ENCODE measurements at regions not wholly inside any gene's neighbourhood (a gene's known extent, or its start where the extent isn't known, plus 50 kb on each side); places are given as distances from the start of the nearest gene placed in this dataset.

DNA sequence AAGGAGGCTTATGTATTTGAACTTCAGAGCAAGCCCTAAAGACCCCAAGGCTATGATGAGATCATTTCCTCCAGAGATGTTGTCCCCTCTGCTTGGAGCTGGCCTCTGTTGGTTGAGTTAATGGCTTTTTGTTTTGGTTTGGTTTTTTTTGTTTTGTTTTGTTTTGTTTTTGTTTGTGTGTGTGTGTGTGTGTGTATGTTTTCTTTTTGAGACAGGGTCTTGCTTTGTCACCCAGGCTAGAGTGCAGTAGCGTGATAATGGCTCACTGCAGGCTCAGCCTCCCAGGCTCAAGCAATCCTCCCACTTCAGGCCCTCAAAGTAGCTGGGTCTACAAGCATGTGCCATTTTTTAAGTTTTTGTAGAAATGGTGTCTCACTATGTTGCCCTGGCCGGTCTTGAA, 1076.2 kb downstream of the UQCRFS1 start:
- TF ChIP-seq, protein P1, sequence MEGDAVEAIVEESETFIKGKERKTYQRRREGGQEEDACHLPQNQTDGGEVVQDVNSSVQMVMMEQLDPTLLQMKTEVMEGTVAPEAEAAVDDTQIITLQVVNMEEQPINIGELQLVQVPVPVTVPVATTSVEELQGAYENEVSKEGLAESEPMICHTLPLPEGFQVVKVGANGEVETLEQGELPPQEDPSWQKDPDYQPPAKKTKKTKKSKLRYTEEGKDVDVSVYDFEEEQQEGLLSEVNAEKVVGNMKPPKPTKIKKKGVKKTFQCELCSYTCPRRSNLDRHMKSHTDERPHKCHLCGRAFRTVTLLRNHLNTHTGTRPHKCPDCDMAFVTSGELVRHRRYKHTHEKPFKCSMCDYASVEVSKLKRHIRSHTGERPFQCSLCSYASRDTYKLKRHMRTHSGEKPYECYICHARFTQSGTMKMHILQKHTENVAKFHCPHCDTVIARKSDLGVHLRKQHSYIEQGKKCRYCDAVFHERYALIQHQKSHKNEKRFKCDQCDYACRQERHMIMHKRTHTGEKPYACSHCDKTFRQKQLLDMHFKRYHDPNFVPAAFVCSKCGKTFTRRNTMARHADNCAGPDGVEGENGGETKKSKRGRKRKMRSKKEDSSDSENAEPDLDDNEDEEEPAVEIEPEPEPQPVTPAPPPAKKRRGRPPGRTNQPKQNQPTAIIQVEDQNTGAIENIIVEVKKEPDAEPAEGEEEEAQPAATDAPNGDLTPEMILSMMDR (IDR thresholded peaks at IDR 0.05) = no peak

DNA sequence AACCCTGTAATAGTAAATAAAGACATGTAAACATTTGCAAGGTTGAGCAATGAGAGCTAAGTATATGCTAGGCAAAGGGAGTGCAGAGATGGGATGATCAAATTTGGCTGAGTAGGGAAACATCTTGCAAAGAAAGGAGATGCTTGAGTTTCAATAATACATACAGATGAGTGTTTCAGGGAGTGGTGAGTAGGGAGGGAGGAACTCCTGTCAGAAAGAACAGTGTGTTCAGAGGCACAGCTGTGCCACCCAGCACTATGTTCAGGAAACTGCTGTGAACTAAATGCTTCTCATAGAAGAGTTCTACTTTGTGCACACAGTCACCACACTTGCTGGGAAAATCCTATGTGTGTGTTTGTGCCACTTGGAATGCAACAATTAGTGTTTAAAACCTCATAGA, 1077.1 kb downstream of the UQCRFS1 start:
- TF ChIP-seq, protein P1 (IDR thresholded peaks at IDR 0.05) = no peak

DNA sequence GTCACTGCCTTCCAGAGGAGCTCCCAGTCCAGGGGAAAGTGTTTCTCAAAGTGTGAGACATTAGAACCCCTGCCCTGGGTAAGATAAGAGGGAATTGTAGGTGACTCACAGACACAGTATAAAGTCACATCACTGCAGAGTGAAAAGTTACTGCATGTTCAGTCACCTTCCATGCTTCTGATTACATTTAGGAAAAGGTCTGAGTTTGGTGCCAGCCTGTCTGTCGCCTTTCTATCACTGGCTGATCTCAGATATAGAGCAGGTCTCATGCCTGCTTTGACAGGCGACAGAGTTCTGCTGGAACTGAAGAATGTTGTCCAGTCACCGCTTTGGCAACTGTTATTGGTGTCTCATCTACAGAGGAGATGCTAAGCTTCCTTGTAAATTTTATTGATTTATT, 1078.6 kb downstream of the UQCRFS1 start:
- TF ChIP-seq, protein P1 (IDR thresholded peaks at IDR 0.05) = no peak

DNA sequence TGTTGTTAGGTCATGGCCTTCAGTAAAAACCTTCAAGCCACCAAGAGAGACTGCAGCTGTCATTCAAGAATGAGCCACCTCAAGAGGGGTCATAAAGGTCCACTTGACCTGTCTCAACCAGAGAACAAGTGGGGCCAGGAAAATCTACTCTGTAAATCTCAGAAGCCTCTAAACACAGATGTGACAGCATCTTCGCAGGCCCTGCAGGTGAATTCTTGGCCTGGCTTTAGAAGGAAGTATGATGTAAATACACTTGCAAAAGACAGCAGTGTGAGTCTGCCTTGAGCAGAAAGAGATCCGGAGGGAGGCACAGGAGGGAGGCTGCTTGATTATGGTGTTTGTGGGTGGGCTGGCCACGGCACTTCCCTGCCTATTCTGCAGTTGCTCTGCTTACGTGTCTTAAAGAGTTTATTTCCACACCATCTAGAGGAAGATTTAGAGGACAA, 1082.9 kb downstream of the UQCRFS1 start:
- TF ChIP-seq, protein P1 (IDR thresholded peaks at IDR 0.05) = no peak

DNA sequence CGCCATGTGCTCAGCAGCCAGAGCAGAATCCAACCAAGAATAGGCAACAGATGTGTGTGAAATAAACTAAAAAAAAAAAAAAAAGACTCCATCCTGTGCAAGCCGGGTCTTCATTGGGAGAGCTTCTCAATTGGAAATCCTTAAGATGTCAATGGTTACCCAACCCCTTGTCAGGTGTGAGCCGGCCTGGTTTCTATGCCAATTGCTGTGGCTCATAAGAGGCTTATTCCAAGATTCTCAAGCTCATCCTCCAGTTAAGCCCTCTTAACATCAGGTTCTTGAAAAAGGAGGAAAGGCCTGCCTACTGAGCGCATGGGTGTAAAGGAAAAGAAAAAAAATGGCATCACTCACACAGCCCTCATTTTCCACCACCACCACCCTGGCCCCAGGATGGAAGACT, 1084.6 kb downstream of the UQCRFS1 start:
- TF ChIP-seq, protein P1 (IDR thresholded peaks at IDR 0.05) = no peak

DNA sequence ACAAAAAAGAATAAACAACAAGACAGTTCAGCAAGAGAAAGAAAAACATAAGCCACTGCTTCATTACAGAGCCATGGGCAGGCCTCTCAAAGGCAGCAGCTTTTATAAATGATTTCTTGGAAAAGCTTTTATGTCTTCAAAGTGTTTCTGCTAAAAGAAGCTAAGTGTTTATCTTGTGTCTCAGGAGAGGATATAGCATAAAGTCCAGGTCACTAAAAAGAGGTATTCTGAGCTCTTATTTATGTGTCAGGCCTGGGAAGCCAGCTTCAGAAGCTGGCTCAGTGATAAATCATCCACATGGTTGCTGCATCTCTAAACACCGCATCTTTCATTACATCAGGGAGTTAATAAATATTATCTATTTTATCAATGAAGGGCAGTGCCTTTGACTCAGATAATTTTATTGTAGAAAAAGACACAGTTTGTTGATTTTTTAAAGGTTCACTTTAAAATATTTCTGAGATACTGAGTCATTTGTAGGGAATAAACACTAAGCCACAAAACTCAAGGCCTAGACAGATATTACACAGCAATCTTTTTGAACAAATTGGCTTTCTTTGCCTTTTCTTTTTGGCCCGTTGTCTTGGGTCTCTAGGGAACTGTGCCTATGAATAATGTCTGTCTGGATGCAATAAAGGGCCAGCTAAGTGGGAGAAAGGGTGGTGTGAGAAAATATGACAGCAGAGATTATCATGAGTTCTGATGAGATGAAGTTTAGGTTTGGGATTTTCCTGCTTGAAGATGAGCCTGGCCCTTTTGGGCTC, 1086.6 kb downstream of the UQCRFS1 start:
- TF ChIP-seq, protein P1 (IDR thresholded peaks at IDR 0.05) = no peak

DNA sequence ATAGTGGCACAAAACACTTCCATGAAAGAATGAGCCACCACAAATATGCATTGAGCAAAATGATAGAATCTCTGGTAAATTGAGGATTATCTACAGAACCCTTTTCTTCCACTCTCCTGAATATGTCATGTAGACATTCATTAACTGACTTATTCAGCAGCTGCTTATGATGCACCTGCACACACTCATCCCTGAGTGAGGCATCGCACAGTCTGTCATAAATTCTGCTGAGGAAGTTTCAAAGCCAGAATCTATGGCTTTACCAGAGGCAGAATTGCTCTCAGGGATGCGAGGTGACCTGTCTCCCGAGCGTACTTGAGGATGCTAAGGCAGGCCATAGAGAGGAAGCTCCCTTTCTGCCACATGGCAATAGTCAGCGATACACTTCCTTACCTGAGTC, 1090.2 kb downstream of the UQCRFS1 start:
- TF ChIP-seq, protein P1 (IDR thresholded peaks at IDR 0.05) = no peak

Measured in LNCAP (cell line).